GM10248 (cell line): ENCODE measurements at regions not wholly inside any gene's neighbourhood (a gene's known extent, or its start where the extent isn't known, plus 50 kb on each side); places are given as distances from the start of the nearest gene placed in this dataset.

Experiments used
- CTCF ChIA-PET: fragments of 300-600 bp; sonication (Branson Sonifier 250); formaldehyde crosslinking; extraction: SDS; loops from one replicate; lab custom pipeline; 2021; ENCODE audit warnings: antibody characterized with exemption; lab: Yijun Ruan, JAX
- POLR2A ChIA-PET: fragments of 350-650 bp; sonication (Branson Sonifier 250); formaldehyde crosslinking; extraction: SDS; loops from one replicate; lab custom pipeline; 2020; ENCODE audit warnings: antibody characterized with exemption; lab: Yijun Ruan, JAX
- DNase-seq: peaks from one replicate; pipeline ENCODE4 v3.0.0; 2012; ENCODE audit errors: extremely low spot score
- CTCF ChIP-seq: IDR thresholded peaks from 2 replicates; pipeline ENCODE4 v1.5.1; 2012; ENCODE audit warnings: mild to moderate bottlenecking, low read depth; ENCODE audit errors: extremely low read depth, missing control alignments, control extremely low read depth

GRCh38 chr11:129295746-129296145 lies 79.9 kb upstream of the BARX2 start:
- ChIA-PET CTCF (no interaction called here), POLR2A (no interaction called here)
- no peak for TF ChIP-seq CTCF
- no peak for DNase-seq

- DNase-seq = no peak
- ChIA-PET POLR2A (no interaction called here), CTCF (no interaction called here)
- TF ChIP-seq CTCF = no peak
Observed at GRCh38 chr11:129292771-129293170, 82.9 kb upstream of the BARX2 start.

- ChIA-PET CTCF (no interaction called here), POLR2A (no interaction called here)
- TF ChIP-seq CTCF = no peak
- no peak for DNase-seq
Observed at GRCh38 chr11:129292092-129292491, 83.6 kb upstream of the BARX2 start.

- CTCF ChIA-PET = no interaction called here
- DNase-seq = no peak
- no peak for TF ChIP-seq CTCF
- POLR2A ChIA-PET = no interaction called here
Observed at GRCh38 chr11:129291546-129291945, 84.1 kb upstream of the BARX2 start.

GRCh38 chr11:129290966-129291365 lies 84.7 kb upstream of the BARX2 start:
- TF ChIP-seq CTCF = no peak
- no peak for DNase-seq
- ChIA-PET POLR2A (no interaction called here), CTCF (no interaction called here)

GRCh38 chr11:129289350-129290040 lies 86.2 kb upstream of the BARX2 start:
- ChIA-PET CTCF (no interaction called here), POLR2A (no interaction called here)
- DNase-seq = no peak
- TF ChIP-seq CTCF = no peak

- TF ChIP-seq CTCF = no peak
- POLR2A ChIA-PET = no interaction called here
- CTCF ChIA-PET = interaction anchor here (1.3 kb wide), 1 partner anchor 33 kb away, joined by 3 read pairs; no protein-coding TSS in a partner anchor
- no peak for DNase-seq
Observed at GRCh38 chr11:129287920-129288319, 87.7 kb upstream of the BARX2 start.
